HG02973 (cell line): ENCODE measurements at regions not wholly inside any gene's neighbourhood (a gene's known extent, or its start where the extent isn't known, plus 50 kb on each side); places are given as distances from the start of the nearest gene placed in this dataset.

Source experiments
- ATAC-seq: cut with Tn5 transposase; IDR thresholded peaks from one replicate; pipeline ENCODE4 v1.9.1; 2021; ENCODE audit warnings: moderate library complexity; ENCODE audit not compliant: unreplicated experiment

DNA sequence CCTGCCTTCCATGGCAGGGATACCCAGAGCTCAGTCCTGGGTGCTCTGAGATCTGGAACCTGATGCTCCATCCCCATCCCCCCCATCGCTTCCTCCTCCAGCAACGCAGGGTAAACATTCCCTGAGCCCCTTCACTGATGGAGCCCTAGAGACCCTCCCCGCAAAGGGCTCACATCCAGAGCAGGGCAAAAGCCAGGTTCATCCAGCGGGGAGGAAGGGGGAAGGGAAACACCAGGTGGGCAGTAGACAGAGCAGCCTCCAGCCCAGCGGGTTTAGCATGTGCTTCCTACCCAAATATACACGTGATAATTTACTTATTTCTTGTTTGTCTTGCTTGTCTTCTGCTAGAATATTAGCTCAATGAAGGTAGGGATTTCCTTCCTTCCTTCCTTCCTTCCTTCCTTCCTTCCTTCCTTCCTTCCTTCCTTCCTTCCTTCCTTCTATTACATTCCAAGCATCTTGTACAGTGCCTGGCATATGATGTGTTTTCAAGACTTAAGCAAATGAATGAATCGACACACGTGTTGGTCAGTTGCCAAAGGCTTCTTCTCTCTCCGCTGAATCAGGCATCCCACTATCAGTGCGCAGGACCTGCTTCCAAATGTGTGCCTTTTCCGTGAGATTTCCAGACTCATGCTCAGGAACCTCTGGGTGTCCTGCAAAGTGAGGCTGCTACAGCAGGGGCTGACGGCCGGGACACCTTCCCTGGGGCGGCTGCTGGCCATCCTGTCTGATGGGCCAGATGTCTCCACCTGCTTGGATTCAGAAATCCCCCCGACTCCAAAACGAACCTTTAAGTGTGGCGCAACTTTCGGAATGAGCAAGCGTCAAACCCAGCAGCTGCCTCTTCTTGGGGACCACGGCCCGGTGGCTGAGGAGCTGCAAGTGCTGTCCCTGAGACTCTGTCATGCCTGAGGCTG is 955.1 kb downstream of the BRD1 start:
- no peak for ATAC-seq

GRCh38 chr22:48871176-48871840 is 956.4 kb downstream of the BRD1 start:
- ATAC-seq = no peak

DNA sequence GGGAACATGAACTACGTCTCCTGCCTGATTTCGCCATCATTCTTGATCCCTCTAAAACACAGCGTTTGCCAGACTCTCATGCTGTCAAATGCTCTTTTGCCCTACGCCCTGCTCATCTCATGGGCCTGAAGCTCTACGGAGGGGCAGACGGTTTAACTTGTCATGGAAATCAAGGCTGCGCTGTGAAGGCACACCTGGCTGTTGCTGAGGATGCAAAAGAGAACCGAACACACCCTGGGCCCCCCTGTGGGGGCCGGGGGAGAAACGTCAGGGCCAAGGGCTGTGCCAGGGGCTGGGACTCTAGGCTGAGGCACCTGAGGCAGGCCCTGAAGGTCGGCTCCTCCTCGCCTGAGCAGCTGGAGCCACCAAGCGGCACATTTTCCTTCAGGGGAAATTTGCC is 957.2 kb downstream of the BRD1 start:
- ATAC-seq = no peak

- no peak for ATAC-seq
Measured at GRCh38 chr22:48869788-48870187, 957.9 kb downstream of the BRD1 start.

GRCh38 chr22:48869161-48869560 is 958.5 kb downstream of the BRD1 start:
- ATAC-seq = no peak

- no peak for ATAC-seq
Measured at GRCh38 chr22:48868554-48868953, 959.1 kb downstream of the BRD1 start.

- ATAC-seq = no peak
Measured at GRCh38 chr22:48867891-48868290, 959.8 kb downstream of the BRD1 start.

- ATAC-seq = no peak
Measured at GRCh38 chr22:48866906-48867681, 960.6 kb downstream of the BRD1 start.

DNA sequence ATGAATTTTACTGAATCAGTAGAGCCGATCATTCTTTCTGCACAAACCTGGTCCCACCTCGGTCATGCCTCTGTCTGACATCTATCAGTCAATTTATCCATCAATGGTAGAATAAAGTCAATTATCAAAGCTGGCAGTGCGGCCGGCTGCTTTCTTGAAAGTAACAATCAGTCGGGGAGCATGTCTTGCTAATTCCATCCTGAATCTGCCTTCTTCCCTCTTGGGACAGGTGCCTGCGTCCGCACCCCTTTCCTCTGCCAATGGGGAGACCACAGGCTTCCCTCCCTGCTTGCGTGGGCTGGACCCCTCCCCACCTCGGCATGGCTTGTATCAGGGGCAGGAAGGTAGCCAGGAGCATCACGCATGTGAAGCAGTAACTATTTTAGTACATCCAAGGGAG is 962.9 kb downstream of the BRD1 start:
- ATAC-seq = no peak

DNA sequence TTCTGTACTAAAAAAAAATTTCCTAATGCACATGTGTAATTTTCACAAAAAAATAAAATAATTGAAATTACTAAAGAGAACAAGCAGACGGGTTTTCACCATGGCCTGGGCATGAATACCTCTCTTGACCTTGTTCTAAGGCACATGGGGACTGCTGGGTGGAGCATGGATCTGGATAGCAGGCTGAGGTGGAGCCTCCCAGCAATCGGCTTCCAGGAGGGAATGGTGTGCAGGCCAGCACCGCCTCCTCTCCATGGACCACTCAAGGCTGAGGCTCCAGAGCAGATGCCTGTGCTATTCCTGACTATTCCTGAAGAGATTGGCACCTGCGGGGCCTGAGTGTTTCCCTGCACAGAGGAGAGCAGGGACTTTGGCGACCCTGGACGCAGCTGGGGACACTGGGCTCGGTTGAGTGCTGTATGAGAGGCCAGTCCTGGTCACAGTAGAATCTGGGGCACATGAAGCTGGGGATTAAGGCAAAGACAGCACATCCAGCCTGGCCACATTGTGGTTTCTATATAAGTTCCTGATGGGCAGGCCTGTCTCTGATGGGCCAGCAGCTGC is 963.6 kb downstream of the BRD1 start:
- no peak for ATAC-seq

GRCh38 chr22:48860557-48860956 is 967.1 kb downstream of the BRD1 start:
- no peak for ATAC-seq

- ATAC-seq = no peak
Measured at GRCh38 chr22:48858856-48859255, 968.8 kb downstream of the BRD1 start.

DNA sequence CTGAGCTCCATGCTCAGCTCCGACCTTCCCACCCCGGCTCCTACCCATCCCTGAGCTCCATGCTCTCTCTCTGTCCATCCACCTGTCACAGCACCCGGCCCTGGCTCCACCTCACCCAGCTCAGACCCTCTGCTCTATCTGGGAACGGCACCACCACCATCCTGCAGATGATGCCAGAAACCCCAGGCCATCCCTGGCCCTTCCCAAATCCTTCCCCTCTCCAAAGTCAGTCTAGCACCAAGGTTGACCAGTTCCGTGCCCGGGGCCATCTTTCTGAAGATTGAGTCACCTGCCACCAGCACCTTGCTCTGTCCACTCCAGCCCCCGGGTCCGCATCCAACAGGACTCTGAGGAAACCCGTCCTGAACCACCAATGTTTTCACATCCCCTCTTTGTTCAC is 969.6 kb downstream of the BRD1 start:
- no peak for ATAC-seq

- ATAC-seq = no peak
Measured at GRCh38 chr22:48857202-48857805, 970.4 kb downstream of the BRD1 start.

DNA sequence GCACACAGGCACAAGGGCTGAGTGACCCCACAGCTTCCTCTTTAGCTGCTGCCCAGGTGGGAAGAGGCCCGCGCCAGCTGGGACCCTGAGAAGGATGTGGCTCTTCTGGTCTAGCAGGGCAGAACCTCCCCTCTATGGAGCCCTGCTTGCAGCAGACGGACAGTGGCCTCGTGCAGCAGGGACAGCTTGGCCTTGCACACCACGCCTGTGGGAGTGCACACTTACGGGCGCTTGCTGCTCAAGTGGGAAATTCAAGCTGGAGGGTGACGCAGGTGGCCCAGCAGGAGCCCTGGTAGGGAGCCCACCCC is 971.4 kb downstream of the BRD1 start:
- ATAC-seq = no peak

- ATAC-seq = no peak
Measured at GRCh38 chr22:48855593-48856307, 971.9 kb downstream of the BRD1 start.

- ATAC-seq = no peak
Measured at GRCh38 chr22:48855013-48855412, 972.7 kb downstream of the BRD1 start.

DNA sequence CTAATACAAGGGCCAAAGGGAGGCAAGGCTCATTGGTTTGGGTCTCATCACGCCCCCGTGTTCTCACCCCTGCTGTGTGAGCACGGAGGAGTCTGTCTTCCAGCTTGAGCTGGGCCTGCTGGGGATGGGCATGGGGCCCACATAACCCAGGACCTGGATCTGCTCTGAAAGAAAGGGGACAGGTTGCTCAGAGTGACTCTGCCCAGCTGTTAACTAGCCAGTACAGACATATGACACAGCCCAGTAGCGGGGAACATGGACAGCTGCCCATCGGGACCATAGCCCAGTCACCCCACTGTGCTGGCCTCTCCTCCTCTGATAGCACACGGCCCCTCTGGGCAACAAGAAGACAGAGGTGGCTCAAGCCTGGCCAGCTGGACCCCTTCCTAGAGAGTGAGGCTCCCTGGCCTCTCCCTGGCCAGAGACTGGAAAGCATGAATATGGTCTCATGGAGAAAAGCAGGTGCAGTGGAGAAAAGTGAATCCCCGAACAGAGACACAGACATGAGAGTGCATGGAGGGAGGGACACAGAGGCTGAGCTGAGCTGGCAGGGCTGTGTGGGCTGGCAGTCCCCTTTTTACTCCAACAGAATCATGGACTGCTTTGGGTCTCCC is 973.9 kb downstream of the BRD1 start:
- no peak for ATAC-seq

DNA sequence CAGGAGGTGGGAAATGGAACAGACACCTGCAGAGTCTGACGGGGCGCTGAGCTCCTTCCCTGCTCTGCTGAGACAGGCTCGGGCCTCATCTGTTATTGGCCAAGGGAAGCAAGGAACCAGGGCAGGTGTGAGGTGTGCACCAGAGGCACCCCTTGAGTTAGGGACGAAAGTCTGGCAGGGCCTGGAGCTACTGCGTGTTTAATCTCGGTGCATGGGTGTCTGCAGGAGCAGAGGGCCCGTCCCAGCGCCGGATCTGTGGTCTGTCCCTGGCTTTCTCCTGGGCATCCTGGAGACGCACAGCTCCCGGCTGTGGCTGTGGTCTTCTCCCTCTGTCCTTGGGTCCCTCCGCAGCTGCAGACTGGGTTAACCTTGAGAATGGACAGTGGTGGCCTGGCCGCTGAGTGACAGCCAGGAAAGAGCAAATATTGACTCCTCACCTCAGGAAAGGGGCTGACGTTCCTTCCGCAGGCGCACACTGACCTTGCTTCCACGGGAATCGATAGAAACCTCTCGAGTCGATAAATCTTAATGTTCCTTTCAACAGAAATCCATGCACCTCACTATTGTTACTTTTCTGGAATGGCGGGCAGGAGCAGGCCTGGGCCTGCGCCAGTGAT is 975.6 kb downstream of the BRD1 start:
- ATAC-seq = no peak
